ENCODE measurements at regions not wholly inside any gene's neighbourhood (a gene's known extent, or its start where the extent isn't known, plus 50 kb on each side); places are given as distances from the start of the nearest gene placed in this dataset.

DNA sequence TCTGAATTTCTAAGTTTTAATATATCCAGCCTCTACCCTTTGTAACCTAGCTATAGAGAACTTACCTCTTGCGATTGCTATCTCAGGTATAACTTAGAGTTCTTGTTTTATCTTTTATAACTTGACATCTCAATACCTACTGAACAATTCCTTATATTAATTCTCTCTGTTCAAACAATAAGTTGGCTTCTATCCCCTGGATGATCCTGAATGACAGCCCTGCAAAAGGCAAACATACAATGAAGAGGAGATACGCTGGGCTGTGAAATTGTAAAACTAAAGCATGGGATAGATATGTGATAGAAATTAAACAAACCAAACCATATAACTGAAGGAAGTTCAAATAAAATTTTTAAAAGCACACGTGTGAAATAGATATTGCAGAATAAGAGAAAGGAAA is 513.6 kb upstream of the PTCHD4 start:
- H3K27me3 ChIP-seq, result no peaks in the 10 kb centered on the region
- H3K4me1 ChIP-seq, result no peaks in the 10 kb centered on the region
- no peaks in the 10 kb centered on the region for H3K36me3 ChIP-seq
- WGBS, 2 donors (ENCODE audit: low coverage in 1 of 2), result 69 to 90% methylated on average over 2 to 3 of the region's 3 CpGs
- TF ChIP-seq, protein P1, sequence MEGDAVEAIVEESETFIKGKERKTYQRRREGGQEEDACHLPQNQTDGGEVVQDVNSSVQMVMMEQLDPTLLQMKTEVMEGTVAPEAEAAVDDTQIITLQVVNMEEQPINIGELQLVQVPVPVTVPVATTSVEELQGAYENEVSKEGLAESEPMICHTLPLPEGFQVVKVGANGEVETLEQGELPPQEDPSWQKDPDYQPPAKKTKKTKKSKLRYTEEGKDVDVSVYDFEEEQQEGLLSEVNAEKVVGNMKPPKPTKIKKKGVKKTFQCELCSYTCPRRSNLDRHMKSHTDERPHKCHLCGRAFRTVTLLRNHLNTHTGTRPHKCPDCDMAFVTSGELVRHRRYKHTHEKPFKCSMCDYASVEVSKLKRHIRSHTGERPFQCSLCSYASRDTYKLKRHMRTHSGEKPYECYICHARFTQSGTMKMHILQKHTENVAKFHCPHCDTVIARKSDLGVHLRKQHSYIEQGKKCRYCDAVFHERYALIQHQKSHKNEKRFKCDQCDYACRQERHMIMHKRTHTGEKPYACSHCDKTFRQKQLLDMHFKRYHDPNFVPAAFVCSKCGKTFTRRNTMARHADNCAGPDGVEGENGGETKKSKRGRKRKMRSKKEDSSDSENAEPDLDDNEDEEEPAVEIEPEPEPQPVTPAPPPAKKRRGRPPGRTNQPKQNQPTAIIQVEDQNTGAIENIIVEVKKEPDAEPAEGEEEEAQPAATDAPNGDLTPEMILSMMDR (IDR thresholded peaks at IDR 0.05), result no peak
- TF ChIP-seq POLR2A (IDR thresholded peaks at IDR 0.05) (no peak), POLR2AphosphoS5 (IDR thresholded peaks at IDR 0.05) (no peak), EP300 (IDR thresholded peaks at IDR 0.05) (no peak)
- no peak overlapping the region for H3K27ac ChIP-seq
- no peak overlapping the region for H3K4me3 ChIP-seq
- no peaks in the 10 kb centered on the region for H3K9me3 ChIP-seq
- no peak for ATAC-seq

DNA sequence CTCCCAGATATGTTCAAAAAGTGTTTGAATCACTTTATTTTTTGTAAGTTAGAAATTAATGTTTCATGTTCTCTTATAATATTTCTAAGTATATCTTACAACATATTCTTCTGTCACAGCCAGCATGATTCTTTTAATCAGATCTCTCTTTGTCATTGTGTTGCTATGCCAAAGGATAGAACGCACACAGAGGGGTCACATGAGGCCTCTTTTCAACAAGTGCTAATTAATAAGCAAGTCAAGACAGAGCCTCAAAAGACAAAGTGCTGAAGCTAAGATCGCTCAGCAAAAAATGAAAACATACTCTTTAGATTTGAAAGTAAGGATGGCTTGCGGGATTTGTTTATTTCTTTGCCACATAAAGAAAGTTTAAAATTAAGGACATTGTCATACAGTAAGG is 508.8 kb upstream of the PTCHD4 start:
- 25 to 71% methylated on average over 3 of the region's 3 CpGs for whole genome bisulfite sequencing, 2 donors (ENCODE audit: low coverage in 1 of 2)

DNA sequence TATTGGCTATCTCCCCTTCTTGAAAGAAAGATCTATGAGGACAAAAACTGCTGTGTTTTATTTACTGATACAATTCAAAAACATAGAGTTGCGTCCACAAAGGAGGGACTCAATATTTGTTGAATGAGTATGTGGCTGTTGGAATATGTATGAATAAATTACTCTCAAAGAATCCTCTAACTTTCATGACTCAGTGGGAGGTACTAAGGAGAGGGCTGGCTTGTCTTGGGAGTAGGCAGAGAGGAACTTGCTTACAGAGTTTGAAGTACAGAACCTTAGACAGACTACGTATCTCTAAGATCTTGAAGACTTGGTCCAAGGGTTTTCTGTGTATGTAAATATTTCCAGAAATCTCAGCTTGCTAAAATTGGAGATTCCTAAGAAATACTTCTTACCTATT is 504.0 kb upstream of the PTCHD4 start:
- Histone ChIP-seq H3K36me3 (no peaks in the 10 kb centered on the region), H3K27me3 (no peaks in the 10 kb centered on the region), H3K4me3 (no peak overlapping the region), H3K4me1 (no peaks in the 10 kb centered on the region), H3K9me3 (no peaks in the 10 kb centered on the region), H3K27ac (no peak overlapping the region)
- no peak for ATAC-seq
- 85 to 86% methylated on average over 2 of the region's 2 CpGs for WGBS, 2 donors (ENCODE audit: low coverage in 1 of 2)
- no peak for TF ChIP-seq POLR2A (IDR thresholded peaks at IDR 0.05)
- TF ChIP-seq, protein P1 (IDR thresholded peaks at IDR 0.05), result no peak
- TF ChIP-seq EP300 (IDR thresholded peaks at IDR 0.05), result no peak
- no peak for TF ChIP-seq POLR2AphosphoS5 (IDR thresholded peaks at IDR 0.05)

More for the DNA sequence above, 508.8 kb upstream of the PTCHD4 start:
- no peak for ATAC-seq
- H3K36me3 ChIP-seq, result no peaks in the 10 kb centered on the region
- H3K4me1 ChIP-seq, result no peaks in the 10 kb centered on the region
- H3K27ac ChIP-seq, result no peak overlapping the region
- no peaks in the 10 kb centered on the region for H3K27me3 ChIP-seq
- TF ChIP-seq POLR2AphosphoS5 (IDR thresholded peaks at IDR 0.05), result no peak
- TF ChIP-seq, protein P1 (IDR thresholded peaks at IDR 0.05), result no peak
- no peak for TF ChIP-seq EP300 (IDR thresholded peaks at IDR 0.05)
- no peak for TF ChIP-seq POLR2A (IDR thresholded peaks at IDR 0.05)
- no peaks in the 10 kb centered on the region for H3K9me3 ChIP-seq
- no peak overlapping the region for H3K4me3 ChIP-seq

DNA sequence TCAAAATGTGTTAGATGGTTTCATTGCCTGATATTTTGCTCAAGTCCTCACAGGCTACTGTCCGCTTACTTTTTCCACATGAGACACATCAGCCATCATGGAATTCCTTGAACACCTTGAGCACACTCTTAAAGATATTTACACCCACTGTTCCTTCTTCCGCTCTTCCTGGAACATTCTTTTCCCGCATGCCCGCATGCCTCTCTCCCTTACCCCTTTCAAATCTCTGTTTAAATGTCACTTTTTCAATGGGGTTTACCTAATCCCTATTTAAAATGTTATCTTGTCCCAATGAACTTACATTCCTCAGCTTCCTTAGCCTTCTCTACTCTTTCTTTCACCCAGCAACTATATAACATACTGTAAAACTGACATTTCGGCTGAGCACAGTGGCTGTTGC is 503.3 kb upstream of the PTCHD4 start:
- Histone ChIP-seq H3K9me3 (no peaks in the 10 kb centered on the region), H3K27ac (no peak overlapping the region), H3K27me3 (no peaks in the 10 kb centered on the region), H3K4me1 (no peaks in the 10 kb centered on the region), H3K36me3 (no peaks in the 10 kb centered on the region), H3K4me3 (no peak overlapping the region)
- TF ChIP-seq, protein P1 (IDR thresholded peaks at IDR 0.05), result no peak
- TF ChIP-seq POLR2AphosphoS5 (IDR thresholded peaks at IDR 0.05) (no peak), POLR2A (IDR thresholded peaks at IDR 0.05) (no peak), EP300 (IDR thresholded peaks at IDR 0.05) (no peak)
- ATAC-seq, result no peak
- 98 to 100% methylated on average over 2 to 5 of the region's 5 CpGs for WGBS, 2 donors (ENCODE audit: low coverage in 1 of 2)

DNA sequence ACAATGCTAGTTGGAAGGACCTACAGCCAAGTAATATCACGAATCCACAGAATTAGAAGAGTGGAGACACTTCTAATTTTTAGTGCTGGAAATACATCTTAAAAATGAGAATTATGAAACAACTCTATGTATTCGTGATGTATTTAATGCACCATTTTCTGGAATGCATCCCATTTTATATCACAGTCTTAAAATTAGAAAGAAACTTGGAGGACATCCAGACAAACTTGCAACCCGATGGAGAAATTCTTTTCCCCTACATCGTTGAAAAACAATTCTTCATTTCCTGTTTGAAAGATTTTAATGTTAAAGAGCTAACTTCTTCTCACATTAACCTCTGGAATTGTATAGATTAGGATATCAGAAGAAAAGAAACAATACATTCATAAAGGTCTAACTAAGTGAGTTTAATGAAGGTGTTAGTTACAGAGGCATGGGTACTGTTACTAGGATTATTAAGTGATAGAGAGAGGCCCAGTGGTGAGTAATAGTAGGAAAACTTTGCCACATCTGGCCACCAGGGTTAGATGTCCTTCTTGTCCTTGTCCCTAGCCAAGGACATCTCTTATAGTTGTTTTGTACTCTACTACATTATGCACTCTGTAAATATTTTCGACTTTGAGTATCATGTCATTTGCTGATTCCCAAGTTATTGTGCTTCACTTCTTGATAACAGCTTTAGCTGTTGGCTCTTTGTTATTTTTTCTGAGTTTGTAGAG is 502.4 kb upstream of the PTCHD4 start:
- Histone ChIP-seq H3K27ac (no peak overlapping the region), H3K36me3 (no peaks in the 10 kb centered on the region), H3K9me3 (no peaks in the 10 kb centered on the region), H3K27me3 (no peaks in the 10 kb centered on the region), H3K4me3 (no peak overlapping the region), H3K4me1 (no peaks in the 10 kb centered on the region)
- 19 to 35% methylated on average over 5 of the region's 5 CpGs for WGBS, 2 donors (ENCODE audit: low coverage in 1 of 2)
- TF ChIP-seq EP300 (IDR thresholded peaks at IDR 0.05) (no peak), POLR2A (IDR thresholded peaks at IDR 0.05) (no peak), POLR2AphosphoS5 (IDR thresholded peaks at IDR 0.05) (no peak)
- TF ChIP-seq, protein P1 (IDR thresholded peaks at IDR 0.05), result no peak
- no peak for ATAC-seq

All from gastroesophageal sphincter (tissue), 4 donors.